ENCODE measurements at regions not wholly inside any gene's neighbourhood (a gene's known extent, or its start where the extent isn't known, plus 50 kb on each side); places are given as distances from the start of the nearest gene placed in this dataset.

- no peaks in the 10 kb centered on the region for H3K4me1 ChIP-seq (ENCODE audit: insufficient read depth)
- no peak overlapping the region for H3K4me3 ChIP-seq
- H3K27ac ChIP-seq = no peak overlapping the region
- intact Hi-C loops (cut with DNase I) = no loop called here
- DNase-seq = no peak
- H3K27me3 ChIP-seq = no peaks in the 10 kb centered on the region
- H3K36me3 ChIP-seq = no peaks in the 10 kb centered on the region
- H3K9me3 ChIP-seq = no peaks in the 10 kb centered on the region
- 92 to 95% (median 92%) methylated on average over 5 of the region's 5 CpGs for WGBS, 3 donors
- TF ChIP-seq POLR2A (IDR thresholded peaks at IDR 0.05) = no peak
- TF ChIP-seq CTCF (IDR thresholded peaks at IDR 0.05) = no peak
- no peak for TF ChIP-seq EP300 (IDR thresholded peaks at IDR 0.05)
These were observed 820.9 kb upstream of the LCORL start for GRCh38 chr4:18842431-18842830.

GRCh38 chr4:18840481-18840880 is 818.9 kb upstream of the LCORL start:
- Histone ChIP-seq H3K9me3 (no peaks in the 10 kb centered on the region), H3K27me3 (no peaks in the 10 kb centered on the region), H3K27ac (no peak overlapping the region), H3K36me3 (no peaks in the 10 kb centered on the region), H3K4me3 (no peak overlapping the region), H3K4me1 (ENCODE audit: insufficient read depth) (no peaks in the 10 kb centered on the region)
- DNase-seq = no peak
- intact Hi-C loops (cut with DNase I) = no loop called here
- TF ChIP-seq POLR2A (IDR thresholded peaks at IDR 0.05) (no peak), EP300 (IDR thresholded peaks at IDR 0.05) (no peak)
- 38 to 63% (median 44%) methylated on average over 3 of the region's 3 CpGs for WGBS, 3 donors

GRCh38 chr4:18816228-18816895 is 794.8 kb upstream of the LCORL start:
- H3K27me3 ChIP-seq = no peaks in the 10 kb centered on the region
- no peaks in the 10 kb centered on the region for H3K9me3 ChIP-seq
- no peaks in the 10 kb centered on the region for H3K4me1 ChIP-seq (ENCODE audit: insufficient read depth)
- TF ChIP-seq CTCF (IDR thresholded peaks at IDR 0.05) (no peak), POLR2A (IDR thresholded peaks at IDR 0.05) (no peak), EP300 (IDR thresholded peaks at IDR 0.05) (no peak)
- H3K4me3 ChIP-seq = no peak overlapping the region
- H3K27ac ChIP-seq = no peak overlapping the region
- H3K36me3 ChIP-seq = no peaks in the 10 kb centered on the region
- no peak for DNase-seq
- WGBS, 3 donors = 92 to 95% (median 94%) methylated on average over 4 of the region's 4 CpGs
- intact Hi-C loops (cut with DNase I) = no loop called here

GRCh38 chr4:18815779-18816173 is 794.2 kb upstream of the LCORL start:
- Histone ChIP-seq H3K4me3 (no peak overlapping the region), H3K4me1 (ENCODE audit: insufficient read depth) (no peaks in the 10 kb centered on the region), H3K9me3 (no peaks in the 10 kb centered on the region), H3K36me3 (no peaks in the 10 kb centered on the region), H3K27me3 (no peaks in the 10 kb centered on the region), H3K27ac (no peak overlapping the region)
- intact Hi-C loops (cut with DNase I) = no loop called here
- 87 to 90% (median 90%) methylated on average over 3 of the region's 3 CpGs for WGBS, 3 donors
- DNase-seq = no peak
- TF ChIP-seq CTCF (IDR thresholded peaks at IDR 0.05) (no peak), EP300 (IDR thresholded peaks at IDR 0.05) (no peak), POLR2A (IDR thresholded peaks at IDR 0.05) (no peak)

DNA sequence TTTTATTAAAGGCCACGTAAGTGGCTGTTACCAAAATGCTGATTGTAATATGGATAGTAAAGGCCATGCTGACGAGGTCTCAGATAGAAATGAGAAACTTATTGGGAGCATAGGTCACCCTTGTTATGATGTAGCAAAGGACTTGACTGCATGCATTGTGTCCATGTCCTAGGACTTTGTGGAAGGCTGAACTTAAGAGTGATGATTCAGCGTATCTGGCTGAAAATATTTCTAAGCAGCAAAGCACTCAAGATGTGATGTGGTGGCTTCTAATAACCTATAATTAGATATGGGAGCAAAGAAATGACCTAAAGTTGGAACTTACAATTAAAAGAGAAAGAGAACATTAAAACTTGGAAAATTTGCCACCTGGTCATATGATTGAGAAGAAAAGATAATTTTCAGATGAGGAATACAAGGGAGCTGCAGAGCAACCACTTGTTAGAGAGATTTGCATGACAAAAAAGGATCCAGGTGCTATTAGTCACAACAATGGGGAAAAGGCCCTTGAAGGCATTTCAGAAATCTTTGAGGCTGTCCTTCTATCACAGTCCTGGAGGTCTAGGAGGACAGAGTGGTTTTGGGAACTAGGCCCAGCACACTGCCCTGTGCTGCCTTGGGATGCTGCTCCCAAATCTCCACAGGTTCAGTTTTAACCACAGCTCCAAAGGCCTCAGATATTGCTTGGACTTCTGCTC is 793.7 kb upstream of the LCORL start:
- DNase-seq = no peak
- H3K36me3 ChIP-seq = no peaks in the 10 kb centered on the region
- H3K4me1 ChIP-seq (ENCODE audit: insufficient read depth) = no peaks in the 10 kb centered on the region
- no peaks in the 10 kb centered on the region for H3K27me3 ChIP-seq
- no peak overlapping the region for H3K27ac ChIP-seq
- WGBS, 3 donors = 64 to 82% (median 66%) methylated on average over 3 of the region's 3 CpGs
- intact Hi-C loops (cut with DNase I) = no loop called here
- no peak overlapping the region for H3K4me3 ChIP-seq
- H3K9me3 ChIP-seq = no peaks in the 10 kb centered on the region
- TF ChIP-seq EP300 (IDR thresholded peaks at IDR 0.05) = no peak
